ENCODE measurements at regions not wholly inside any gene's neighbourhood (a gene's known extent, or its start where the extent isn't known, plus 50 kb on each side); places are given as distances from the start of the nearest gene placed in this dataset.

- no peak for TF ChIP-seq POLR2A (IDR thresholded peaks at IDR 0.05)
- TF ChIP-seq POLR2AphosphoS5 (IDR thresholded peaks at IDR 0.05) = no peak
- TF ChIP-seq CTCF (IDR thresholded peaks at IDR 0.05) = no peak
- no peaks in the 10 kb centered on the region for H3K9me3 ChIP-seq
- H3K36me3 ChIP-seq = no peaks in the 10 kb centered on the region
- H3K4me3 ChIP-seq = no peak overlapping the region
- no peak overlapping the region for H3K27ac ChIP-seq
- no peak for DNase-seq (ENCODE audit: low spot score in 2 of 2)
- intact Hi-C loops (cut with DNase I; ENCODE audit: low total_unique reads) = no loop called here
- no peaks in the 10 kb centered on the region for H3K27me3 ChIP-seq
- no peaks in the 10 kb centered on the region for H3K4me1 ChIP-seq
Measured at GRCh38 chr5:119878712-119879111, 249.4 kb downstream of the FAM170A start.

GRCh38 chr5:119879446-119879845 lies 250.1 kb downstream of the FAM170A start:
- DNase-seq (ENCODE audit: low spot score in 2 of 2) = no peak
- no peak overlapping the region for H3K4me3 ChIP-seq
- no peaks in the 10 kb centered on the region for H3K4me1 ChIP-seq
- intact Hi-C loops (cut with DNase I; ENCODE audit: low total_unique reads) = no loop called here
- no peaks in the 10 kb centered on the region for H3K36me3 ChIP-seq
- no peaks in the 10 kb centered on the region for H3K27me3 ChIP-seq
- TF ChIP-seq POLR2AphosphoS5 (IDR thresholded peaks at IDR 0.05) (no peak), CTCF (IDR thresholded peaks at IDR 0.05) (no peak), POLR2A (IDR thresholded peaks at IDR 0.05) (no peak)
- H3K27ac ChIP-seq = no peak overlapping the region
- H3K9me3 ChIP-seq = no peaks in the 10 kb centered on the region

GRCh38 chr5:119895066-119895465 lies 265.7 kb downstream of the FAM170A start:
- H3K9me3 ChIP-seq = no peaks in the 10 kb centered on the region
- intact Hi-C loops (cut with DNase I; ENCODE audit: low total_unique reads) = no loop called here

GRCh38 chr5:119896826-119897536 lies 267.6 kb downstream of the FAM170A start:
- no peak overlapping the region for H3K27ac ChIP-seq
- DNase-seq (ENCODE audit: low spot score in 2 of 2) = no peak
- no peaks in the 10 kb centered on the region for H3K36me3 ChIP-seq
- TF ChIP-seq POLR2AphosphoS5 (IDR thresholded peaks at IDR 0.05) (no peak), POLR2A (IDR thresholded peaks at IDR 0.05) (no peak), CTCF (IDR thresholded peaks at IDR 0.05) (no peak)
- H3K9me3 ChIP-seq = no peaks in the 10 kb centered on the region
- intact Hi-C loops (cut with DNase I; ENCODE audit: low total_unique reads) = no loop called here
- H3K4me3 ChIP-seq = no peak overlapping the region
- no peaks in the 10 kb centered on the region for H3K4me1 ChIP-seq
- H3K27me3 ChIP-seq = no peaks in the 10 kb centered on the region

More at GRCh38 chr5:119895066-119895465, 265.7 kb downstream of the FAM170A start:
- Histone ChIP-seq H3K4me3 (no peak overlapping the region), H3K27me3 (no peaks in the 10 kb centered on the region), H3K36me3 (no peaks in the 10 kb centered on the region), H3K27ac (no peak overlapping the region), H3K4me1 (no peaks in the 10 kb centered on the region)
- TF ChIP-seq CTCF (IDR thresholded peaks at IDR 0.05) (no peak), POLR2AphosphoS5 (IDR thresholded peaks at IDR 0.05) (no peak), POLR2A (IDR thresholded peaks at IDR 0.05) (no peak)
- no peak for DNase-seq (ENCODE audit: low spot score in 2 of 2)

GRCh38 chr5:119897537-119898370 lies 268.4 kb downstream of the FAM170A start:
- Histone ChIP-seq H3K36me3 (no peaks in the 10 kb centered on the region), H3K27me3 (no peaks in the 10 kb centered on the region), H3K4me3 (no peak overlapping the region), H3K4me1 (no peaks in the 10 kb centered on the region), H3K9me3 (no peaks in the 10 kb centered on the region), H3K27ac (no peak overlapping the region)
- DNase-seq (ENCODE audit: low spot score in 2 of 2) = no peak
- TF ChIP-seq POLR2AphosphoS5 (IDR thresholded peaks at IDR 0.05) (no peak), CTCF (IDR thresholded peaks at IDR 0.05) (no peak), POLR2A (IDR thresholded peaks at IDR 0.05) (no peak)
- intact Hi-C loops (cut with DNase I; ENCODE audit: low total_unique reads) = no loop called here
